GM19463 (cell line): ENCODE measurements at regions not wholly inside any gene's neighbourhood (a gene's known extent, or its start where the extent isn't known, plus 50 kb on each side); places are given as distances from the start of the nearest gene placed in this dataset.
A peak's percentile ranks its signal among the peaks of the same experiment; 100 is the strongest.

Source experiments
- ATAC-seq: cut with Tn5 transposase; IDR thresholded peaks from one replicate; pipeline ENCODE4 v1.9.1; 2021; ENCODE audit warnings: mild to moderate bottlenecking, moderate library complexity; ENCODE audit not compliant: unreplicated experiment

GRCh38 chr3:83513677-83514076 is 1445.1 kb upstream of the CADM2 start:
- no peak for ATAC-seq

- ATAC-seq, result no peak
These were observed 1444.5 kb upstream of the CADM2 start for GRCh38 chr3:83514130-83514914.

DNA sequence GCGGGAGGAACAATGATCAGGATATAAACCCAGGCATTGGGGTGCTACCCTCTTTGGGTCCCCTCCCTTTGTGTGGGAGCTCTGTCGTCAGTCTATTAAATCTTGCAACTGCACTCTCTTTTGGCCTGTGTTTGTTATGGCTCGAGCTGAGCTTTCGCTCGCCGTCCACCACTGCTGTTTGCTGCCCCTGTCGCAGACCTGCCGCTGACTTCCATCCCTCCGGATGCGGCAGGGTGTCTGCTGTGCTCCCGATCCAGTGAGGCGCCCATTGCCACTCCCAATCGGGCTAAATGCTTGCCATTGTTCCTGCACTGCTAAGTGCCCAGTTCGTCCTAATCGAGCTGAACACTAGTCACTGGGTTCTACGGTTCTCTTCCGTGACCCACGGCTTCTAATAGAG is 1443.7 kb upstream of the CADM2 start:
- ATAC-seq, result no peak

DNA sequence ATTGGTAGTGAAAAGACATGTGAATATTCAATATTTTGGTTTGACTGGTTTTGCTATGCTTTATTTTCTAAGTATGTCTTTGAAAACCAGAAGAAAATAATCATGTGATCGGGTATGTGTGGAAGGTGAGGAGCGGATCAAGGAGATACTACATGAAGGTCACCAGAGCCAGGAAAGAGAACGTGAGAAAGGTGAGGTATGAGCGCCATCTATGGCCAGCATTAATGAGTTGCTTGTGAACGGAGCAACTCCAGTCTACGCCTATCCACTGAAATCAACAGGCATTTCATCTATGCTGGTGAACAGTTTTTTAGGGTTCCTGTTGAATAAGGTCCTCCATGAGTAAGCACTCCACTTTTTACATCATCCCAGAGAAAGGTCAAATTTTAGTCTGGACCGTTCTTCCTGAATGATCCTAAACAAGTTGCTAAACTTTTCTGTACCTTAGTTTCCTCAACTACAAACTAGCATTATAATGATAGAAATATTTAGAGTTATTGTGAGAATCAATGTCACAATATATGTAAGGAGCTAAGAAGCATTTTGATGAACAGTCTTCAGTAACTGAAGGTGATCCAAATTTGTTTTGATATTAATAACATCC is 1435.2 kb upstream of the CADM2 start:
- peak; percentile 86 for ATAC-seq

DNA sequence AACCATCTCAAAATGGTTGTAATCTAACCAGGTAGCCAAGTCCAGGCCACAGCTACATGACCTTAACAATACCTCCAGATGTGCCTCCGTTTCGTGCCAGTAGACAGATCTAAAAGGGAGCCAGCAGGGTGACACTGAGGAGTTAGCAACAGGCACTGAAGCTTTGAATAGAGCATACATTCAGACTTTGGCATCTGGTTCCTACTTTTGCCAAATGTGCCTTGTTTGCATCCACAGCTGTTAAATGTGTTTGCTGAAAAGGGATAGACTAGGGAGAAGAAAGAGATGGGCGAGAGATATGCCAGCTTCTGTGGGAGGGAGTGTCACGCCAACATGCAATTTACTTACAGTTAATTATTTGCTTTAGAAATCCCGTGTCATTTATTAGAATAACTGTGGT is 1433.9 kb upstream of the CADM2 start:
- no peak for ATAC-seq

DNA sequence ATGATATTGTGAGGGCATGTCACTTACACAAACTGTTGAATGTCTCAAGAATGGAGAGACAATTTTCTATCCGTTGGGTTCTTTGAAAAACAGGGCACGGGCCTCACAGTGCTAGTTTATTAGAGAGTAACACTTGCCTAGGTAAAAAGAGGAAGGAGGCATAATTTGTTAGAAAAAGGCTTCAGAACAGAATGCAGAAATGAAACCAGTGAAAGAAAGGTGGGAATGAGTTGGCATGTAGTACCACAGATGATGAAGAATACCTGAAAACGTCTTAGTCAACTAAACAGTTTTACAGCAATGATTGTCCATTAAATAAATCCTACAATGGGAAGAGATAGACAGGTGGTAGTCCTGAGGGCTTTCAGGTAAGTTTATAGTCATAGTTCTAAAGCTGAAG is 1399.7 kb upstream of the CADM2 start:
- no peak for ATAC-seq

- no peak for ATAC-seq
These were observed 1390.9 kb upstream of the CADM2 start for GRCh38 chr3:83567935-83568334.

DNA sequence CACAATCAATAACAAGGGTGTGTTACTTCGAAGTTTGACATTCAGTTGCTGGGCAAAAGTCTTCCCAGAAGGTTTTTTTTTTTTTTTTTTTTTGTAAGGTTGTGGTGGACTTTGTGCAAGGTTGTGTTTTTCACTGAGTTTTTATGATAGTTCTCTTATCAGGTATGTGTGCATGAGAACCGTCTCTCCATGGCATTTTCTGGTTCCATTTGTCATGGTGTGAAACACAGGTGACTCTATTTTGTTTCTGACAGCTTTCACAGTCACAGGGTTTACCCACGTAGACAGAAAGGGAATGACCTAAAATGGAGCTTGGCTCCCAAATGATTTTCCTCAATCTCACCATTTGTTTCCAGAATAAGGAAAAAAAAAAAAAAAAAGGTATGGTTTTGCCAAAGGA is 1377.2 kb upstream of the CADM2 start:
- ATAC-seq, result no peak

- no peak for ATAC-seq
These were observed 1357.1 kb upstream of the CADM2 start for GRCh38 chr3:83601704-83602103.

GRCh38 chr3:83622526-83622925 is 1336.3 kb upstream of the CADM2 start:
- ATAC-seq, result no peak

DNA sequence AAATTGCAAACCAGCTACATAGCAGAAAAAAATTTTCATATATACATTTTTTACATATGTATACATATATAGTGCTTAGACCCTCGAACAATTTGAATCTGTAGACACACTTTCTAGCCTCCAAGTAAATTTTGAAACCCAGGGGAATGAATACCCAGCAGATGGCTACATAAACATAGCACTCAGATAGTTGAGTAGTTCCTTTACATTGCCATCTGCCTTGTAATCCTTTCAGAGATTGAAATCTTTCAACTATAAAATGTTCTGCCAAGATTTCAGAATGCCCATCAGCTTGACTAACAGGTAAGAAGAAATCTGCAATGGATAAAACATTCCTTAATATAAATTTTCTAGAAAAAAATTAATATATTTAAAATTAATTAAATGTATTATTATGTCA is 1333.5 kb upstream of the CADM2 start:
- no peak for ATAC-seq

GRCh38 chr3:83628471-83628870 is 1330.3 kb upstream of the CADM2 start:
- ATAC-seq, result no peak

DNA sequence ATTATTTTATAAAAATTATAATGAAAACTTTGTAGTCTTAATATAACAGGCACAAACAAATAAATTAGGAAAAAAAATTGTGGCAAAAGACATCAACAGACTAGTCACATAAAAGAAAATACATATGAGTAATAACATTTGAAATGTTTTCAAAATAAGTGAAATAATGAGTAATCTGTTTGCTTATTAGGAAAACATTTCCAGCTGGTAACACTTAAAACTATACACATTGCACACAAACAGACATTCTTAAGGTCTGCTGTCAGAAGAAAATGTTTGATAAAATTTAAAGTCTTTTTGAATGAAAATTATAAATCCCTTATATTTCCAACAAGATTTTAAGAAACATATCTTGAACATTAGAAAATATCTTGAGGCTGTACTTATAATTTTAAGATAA is 1326.3 kb upstream of the CADM2 start:
- ATAC-seq, result no peak

- ATAC-seq, result no peak
These were observed 1325.0 kb upstream of the CADM2 start for GRCh38 chr3:83633758-83634157.

GRCh38 chr3:83649692-83650091 is 1309.1 kb upstream of the CADM2 start:
- ATAC-seq, result no peak

DNA sequence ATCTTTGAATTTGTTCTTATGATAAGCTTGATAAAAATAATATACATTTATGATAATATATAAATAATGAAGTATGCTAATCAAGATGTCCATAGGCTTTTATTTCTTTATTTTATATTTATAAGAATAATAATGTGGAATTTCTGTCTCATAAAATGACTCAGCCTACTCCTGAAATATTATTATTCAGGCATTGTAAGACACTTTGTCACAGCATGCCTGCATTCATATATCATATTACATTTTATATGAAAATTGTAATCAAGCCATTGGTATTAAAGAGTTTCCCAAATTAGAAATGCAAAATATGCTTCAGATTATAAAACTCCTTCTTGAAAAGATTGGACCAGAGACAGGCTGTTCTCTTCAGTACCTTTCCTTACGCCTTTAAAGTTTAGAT is 1303.7 kb upstream of the CADM2 start:
- ATAC-seq, result no peak

DNA sequence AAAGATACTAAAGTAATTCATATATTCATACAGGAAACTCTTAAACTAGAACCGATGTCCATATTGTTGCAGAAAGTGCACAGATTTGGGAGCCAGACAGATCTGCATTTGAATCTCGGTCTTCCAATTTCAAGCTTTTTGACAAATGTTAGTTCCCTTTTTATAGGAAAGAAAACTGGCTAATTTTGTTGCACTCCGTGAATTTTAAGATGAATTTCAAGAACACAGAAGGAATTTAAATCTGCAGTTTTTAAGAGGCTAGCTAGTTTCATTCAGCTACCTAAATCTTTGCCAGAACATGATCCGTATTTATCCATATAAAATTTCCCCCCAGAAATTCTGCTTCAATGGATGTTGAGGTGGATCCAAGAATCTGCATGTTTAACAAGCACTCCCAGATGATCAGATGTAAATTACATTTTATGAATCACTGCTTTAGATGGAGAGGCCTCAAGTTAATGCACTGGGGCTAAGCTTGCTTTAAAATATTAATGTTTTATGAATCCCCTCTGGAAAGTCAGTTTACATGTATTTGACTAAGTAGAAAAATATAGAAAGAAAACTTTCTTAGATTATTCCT is 1296.3 kb upstream of the CADM2 start:
- no peak for ATAC-seq

DNA sequence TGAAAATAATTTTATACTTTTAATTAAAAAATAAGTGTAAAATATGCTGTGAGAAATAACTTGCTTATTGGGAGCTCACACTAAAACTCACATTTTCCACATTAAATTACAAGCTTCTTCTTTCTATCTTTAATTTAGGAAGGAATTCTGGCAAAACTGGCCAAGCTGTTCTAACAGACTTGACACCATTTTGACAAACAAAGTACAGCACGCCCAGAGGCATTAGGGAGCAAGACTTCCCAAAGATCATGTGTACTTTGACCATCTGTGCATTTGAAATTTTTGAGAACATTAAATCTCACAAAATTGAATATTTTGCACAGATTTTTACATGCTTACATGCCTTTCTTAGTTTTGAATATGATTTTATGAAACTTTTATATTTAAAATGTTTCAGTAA is 1288.4 kb upstream of the CADM2 start:
- ATAC-seq, result no peak

DNA sequence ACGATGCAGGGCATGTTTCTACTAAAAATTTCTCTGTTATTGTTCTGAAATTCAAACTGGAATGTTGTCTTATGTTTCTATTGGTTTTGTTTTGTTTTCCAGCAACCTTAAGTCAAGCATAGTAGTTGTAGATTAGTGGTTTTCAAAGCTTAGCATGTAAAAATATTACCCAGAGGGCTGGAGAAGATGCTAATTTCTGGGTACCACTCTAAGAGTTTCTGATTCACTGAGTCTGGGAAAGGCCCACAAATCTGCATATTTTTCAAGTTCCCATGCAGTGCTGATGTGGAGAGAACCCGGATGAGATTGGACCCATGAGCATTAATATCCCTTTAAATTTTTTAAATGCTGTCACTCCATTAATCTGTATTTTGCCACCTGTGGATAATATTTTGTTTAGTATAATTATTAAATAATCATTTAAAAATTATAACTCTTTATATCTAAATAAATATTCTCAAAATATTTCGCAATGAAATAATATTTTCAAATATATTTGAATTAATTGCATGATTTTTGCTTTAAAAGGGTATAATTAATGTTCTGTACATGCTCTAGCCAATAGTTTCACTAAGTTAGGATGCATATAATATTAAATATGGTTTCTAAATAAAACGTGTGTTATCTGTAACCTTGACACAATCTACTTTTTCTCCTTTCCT is 1274.7 kb upstream of the CADM2 start:
- ATAC-seq, result no peak

DNA sequence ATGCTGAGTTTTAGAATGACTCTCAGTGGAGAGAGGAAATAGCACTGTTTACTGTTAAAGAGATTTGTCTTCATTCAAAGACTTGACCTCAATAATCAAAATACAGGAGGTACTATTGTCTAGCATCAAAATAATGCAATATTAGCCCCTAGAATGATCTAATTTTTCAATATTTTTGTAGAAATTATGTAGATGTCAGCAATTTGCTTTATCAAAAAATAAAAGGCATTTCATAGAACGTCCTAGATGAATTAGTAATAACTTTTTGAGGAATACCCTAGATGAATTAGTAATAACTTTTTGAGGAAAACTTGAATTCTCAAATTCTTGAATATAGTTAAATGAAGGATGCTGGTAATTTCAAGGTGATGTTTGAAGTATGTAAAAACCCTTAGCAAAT is 1252.1 kb upstream of the CADM2 start:
- no peak for ATAC-seq

- no peak for ATAC-seq
These were observed 1243.5 kb upstream of the CADM2 start for GRCh38 chr3:83715307-83715706.

DNA sequence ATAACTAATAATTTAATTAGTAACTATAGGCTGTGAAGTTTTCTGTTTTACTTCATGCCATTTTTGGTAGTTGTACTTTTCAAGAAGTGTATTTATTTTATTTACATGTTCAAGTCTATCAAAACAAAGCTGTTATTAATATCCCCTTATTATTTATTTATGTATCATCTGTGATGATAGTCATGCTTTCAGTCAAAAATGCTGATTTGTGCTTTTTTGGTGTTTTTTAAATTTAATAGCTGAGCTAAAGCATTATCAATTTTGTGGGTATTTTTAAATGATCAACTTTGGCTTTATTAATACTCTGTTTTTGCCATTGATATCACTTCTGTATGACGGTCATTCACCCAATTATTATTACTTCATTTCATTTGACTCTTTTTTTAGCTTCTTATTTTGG is 1229.2 kb upstream of the CADM2 start:
- no peak for ATAC-seq
